GM12873 (cell line): ENCODE measurements at regions not wholly inside any gene's neighbourhood (a gene's known extent, or its start where the extent isn't known, plus 50 kb on each side); places are given as distances from the start of the nearest gene placed in this dataset.

ENCODE experiments used
- TF ChIP-seq, protein P1 (sequence below): IDR thresholded peaks from 2 replicates; pipeline ENCODE4 v1.5.1; 2012; ENCODE audit warnings: low read depth, mild to moderate bottlenecking, moderate library complexity, low read length, control low read depth; ENCODE audit not compliant: insufficient read depth; ENCODE audit errors: missing control alignments

- TF ChIP-seq, protein P1, sequence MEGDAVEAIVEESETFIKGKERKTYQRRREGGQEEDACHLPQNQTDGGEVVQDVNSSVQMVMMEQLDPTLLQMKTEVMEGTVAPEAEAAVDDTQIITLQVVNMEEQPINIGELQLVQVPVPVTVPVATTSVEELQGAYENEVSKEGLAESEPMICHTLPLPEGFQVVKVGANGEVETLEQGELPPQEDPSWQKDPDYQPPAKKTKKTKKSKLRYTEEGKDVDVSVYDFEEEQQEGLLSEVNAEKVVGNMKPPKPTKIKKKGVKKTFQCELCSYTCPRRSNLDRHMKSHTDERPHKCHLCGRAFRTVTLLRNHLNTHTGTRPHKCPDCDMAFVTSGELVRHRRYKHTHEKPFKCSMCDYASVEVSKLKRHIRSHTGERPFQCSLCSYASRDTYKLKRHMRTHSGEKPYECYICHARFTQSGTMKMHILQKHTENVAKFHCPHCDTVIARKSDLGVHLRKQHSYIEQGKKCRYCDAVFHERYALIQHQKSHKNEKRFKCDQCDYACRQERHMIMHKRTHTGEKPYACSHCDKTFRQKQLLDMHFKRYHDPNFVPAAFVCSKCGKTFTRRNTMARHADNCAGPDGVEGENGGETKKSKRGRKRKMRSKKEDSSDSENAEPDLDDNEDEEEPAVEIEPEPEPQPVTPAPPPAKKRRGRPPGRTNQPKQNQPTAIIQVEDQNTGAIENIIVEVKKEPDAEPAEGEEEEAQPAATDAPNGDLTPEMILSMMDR = no peak
These were observed 330.8 kb upstream of the SGCD start for GRCh38 chr5:155996123-155996522.

DNA sequence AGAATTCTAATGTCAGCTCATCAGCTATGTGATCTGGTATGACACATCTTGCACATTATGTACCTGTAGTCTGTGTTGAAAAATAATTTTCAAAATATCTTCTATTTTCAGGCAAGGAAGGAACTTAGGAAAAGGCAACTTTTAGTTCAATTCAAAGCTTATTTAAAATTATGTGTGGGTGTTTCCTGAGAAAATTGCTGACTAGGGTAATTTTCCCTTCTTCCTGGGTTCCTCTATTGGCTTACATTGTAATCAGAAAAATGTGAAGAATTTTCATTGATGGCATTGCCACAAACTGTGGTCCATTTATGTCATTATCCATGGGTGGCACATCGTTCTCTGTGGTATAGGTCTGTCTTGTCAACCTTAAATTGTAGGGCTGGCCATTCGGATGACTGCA is 328.7 kb upstream of the SGCD start:
- TF ChIP-seq, protein P1 = no peak

DNA sequence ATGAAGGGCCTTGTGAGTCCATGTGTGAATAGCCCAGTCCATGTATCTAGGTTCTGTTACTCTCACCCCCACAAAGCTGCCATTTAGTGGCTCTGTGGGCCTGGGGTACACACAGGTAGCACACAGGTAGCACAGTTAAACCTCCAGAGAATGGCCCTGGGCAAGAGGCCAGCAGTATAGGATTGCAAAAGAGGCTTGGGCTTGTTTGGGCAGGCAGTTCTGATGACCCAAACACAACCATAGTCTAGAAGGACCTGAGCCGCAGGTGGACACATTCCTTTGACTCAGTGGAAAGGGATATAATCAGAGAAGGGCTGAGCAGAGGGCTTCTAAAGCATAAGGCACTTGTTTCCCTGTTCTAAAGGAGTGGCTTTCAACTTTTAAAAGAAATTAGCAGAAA is 326.8 kb upstream of the SGCD start:
- TF ChIP-seq, protein P1 = no peak

- TF ChIP-seq, protein P1 = no peak
These were observed 322.2 kb upstream of the SGCD start for GRCh38 chr5:156004754-156005153.

DNA sequence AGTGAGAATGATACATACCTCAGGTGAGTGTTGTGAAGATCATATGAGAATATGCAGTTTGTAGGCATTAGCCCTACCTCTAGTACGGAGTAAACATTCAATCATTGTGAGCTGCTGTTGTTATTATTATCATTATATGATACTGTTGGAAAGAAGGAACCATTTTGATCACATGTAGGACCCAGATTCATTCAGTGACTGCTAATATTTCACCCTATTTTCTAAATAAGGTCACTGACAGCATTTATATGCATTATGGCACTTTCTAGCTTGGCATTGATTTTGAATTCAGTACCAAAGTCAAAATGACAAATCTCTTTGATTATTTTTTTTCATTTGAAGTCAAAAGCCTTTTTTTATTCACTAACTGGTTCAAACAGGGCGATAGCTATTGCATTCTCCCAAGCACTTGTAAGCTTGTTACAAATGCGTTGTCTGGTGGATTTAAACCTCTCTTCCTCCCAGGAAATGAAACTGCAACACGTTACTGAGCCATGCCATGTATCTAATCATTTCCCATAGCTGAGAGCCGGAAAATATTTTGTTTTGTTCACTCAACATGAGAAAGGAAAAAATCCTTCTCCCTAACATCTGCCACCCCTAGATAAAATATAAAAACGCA is 320.8 kb upstream of the SGCD start:
- TF ChIP-seq, protein P1 = no peak

GRCh38 chr5:156008844-156009243 is 318.1 kb upstream of the SGCD start:
- TF ChIP-seq, protein P1 = no peak

DNA sequence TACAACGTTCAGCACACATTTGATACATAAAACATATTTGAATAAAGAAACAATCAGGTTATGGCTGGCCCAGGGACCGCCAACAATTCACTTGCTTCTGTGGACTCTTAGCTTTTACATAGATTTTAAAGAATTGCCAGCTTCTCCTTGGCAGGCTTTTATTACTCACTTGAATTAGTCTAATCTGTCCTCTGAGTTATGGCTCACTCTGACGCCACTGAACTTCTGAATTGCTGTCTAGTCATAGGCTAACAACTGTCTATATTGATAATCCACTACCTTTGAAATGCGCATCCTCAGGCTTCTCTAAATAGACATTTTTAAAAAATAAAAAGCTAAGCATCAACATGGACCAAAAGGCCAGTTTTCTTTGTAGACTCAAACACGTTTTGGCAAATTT is 317.4 kb upstream of the SGCD start:
- TF ChIP-seq, protein P1 = no peak

GRCh38 chr5:156015137-156015536 is 311.8 kb upstream of the SGCD start:
- TF ChIP-seq, protein P1 = no peak
